Tibial artery (tissue), 4 donors: ENCODE measurements at regions not wholly inside any gene's neighbourhood (a gene's known extent, or its start where the extent isn't known, plus 50 kb on each side); places are given as distances from the start of the nearest gene placed in this dataset.

Experiments used
- DNase-seq, 2 donors: peaks; one replicate each; pipeline ENCODE4 v3.0.0-alpha.2; 2019
- H3K27ac ChIP-seq, 2 donors: fragments of 200-600 bp; sonication (generic) in 1 of 2; 1 replicate in 1 of 2; 2 replicates in 1 of 2; pipeline ENCODE4 v1.5.1; 2018 to 2019; ENCODE audit warnings: mild to moderate bottlenecking in 1 of 2
- H3K27me3 ChIP-seq, 2 donors: fragments of 200-600 bp; sonication (generic) in 1 of 2; one replicate each; pipeline versions ENCODE4 v1.5.1 to v1.6.0; 2016 to 2019
- H3K36me3 ChIP-seq, 3 donors: fragments of 200-600 bp; sonication (generic) in 2 of 3; one replicate each; pipeline ENCODE4 v1.5.1; 2016 to 2019; ENCODE audit warnings: mild to moderate bottlenecking in 2 of 3
- H3K4me1 ChIP-seq, 4 donors: fragments of 200-600 bp; sonication (generic) in 2 of 4; 1 replicate in 3 of 4; 2 replicates in 1 of 4; pipeline ENCODE4 v1.5.1; 2016 to 2019
- H3K4me3 ChIP-seq, 2 donors: fragments of 200-600 bp; sonication (generic) in 1 of 2; 1 replicate in 1 of 2; 2 replicates in 1 of 2; pipeline ENCODE4 v1.5.1; 2018 to 2019; ENCODE audit warnings: mild to moderate bottlenecking in 2 of 2
- H3K9me3 ChIP-seq, 3 donors: fragments of 200-600 bp; sonication (generic) in 1 of 3; one replicate each; pipeline ENCODE4 v1.5.1; 2016 to 2019
- CTCF ChIP-seq, 2 experiments: fragments of 200-600 bp in 1 of 2; fragments of 450-650 bp in 1 of 2; IDR thresholded peaks; one replicate each; pipeline ENCODE4 v1.5.1; 2017 to 2019; ENCODE audit warnings: antibody characterized with exemption in 2 of 2, mild to moderate bottlenecking in 1 of 2, moderate library complexity in 1 of 2
- intact Hi-C: fragments of 100-400 bp; cut with DNase I; formaldehyde crosslinking; loops from one replicate; pipeline ENCODE4 v1.15.0; 2023; ENCODE audit warnings: low total_unique reads

- no peak overlapping the region for H3K4me3 ChIP-seq
Measured at GRCh38 chr13:94780421-94780820, 68.1 kb upstream of the SOX21 start.

DNA sequence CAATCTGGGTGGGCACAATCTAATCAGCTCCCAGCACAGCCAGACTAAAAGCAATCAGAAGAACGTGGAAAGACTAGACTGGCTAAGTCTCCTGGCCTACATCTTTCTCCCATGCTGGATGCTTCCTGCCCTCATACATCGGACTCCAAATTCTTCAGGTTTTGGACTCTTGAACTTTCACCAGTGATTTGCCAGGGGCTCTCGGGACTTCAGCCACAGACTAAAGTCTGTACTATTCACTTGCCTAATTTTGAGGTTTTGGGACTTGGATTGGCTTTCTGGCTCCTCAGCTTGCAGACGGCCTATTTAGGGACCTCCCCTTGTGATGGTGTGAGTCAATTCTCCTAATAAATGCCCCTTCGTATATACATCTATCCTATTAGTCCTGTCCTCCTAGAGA is 66.6 kb upstream of the SOX21 start:
- Histone ChIP-seq H3K27ac (no peak overlapping the region), H3K4me3 (no peak overlapping the region), H3K9me3 (peaks cover 0 to 4% (median 0%) of the 10 kb centered on the region in 3 donors), H3K36me3 (no peaks in the 10 kb centered on the region), H3K4me1 (no peaks in the 10 kb centered on the region), H3K27me3 (no peaks in the 10 kb centered on the region)
- no peak for TF ChIP-seq CTCF (IDR thresholded peaks at IDR 0.05)
- no peak for DNase-seq
- intact Hi-C loops: no loop called here

More at GRCh38 chr13:94780421-94780820, 68.1 kb upstream of the SOX21 start:
- no peaks in the 10 kb centered on the region for H3K27me3 ChIP-seq
- TF ChIP-seq CTCF (IDR thresholded peaks at IDR 0.05): no peak
- intact Hi-C loops: no loop called here
- H3K9me3 ChIP-seq: peaks cover 0 to 4% (median 0%) of the 10 kb centered on the region in 3 donors
- no peaks in the 10 kb centered on the region for H3K4me1 ChIP-seq
- no peak for DNase-seq
- no peaks in the 10 kb centered on the region for H3K36me3 ChIP-seq
- no peak overlapping the region for H3K27ac ChIP-seq

DNA sequence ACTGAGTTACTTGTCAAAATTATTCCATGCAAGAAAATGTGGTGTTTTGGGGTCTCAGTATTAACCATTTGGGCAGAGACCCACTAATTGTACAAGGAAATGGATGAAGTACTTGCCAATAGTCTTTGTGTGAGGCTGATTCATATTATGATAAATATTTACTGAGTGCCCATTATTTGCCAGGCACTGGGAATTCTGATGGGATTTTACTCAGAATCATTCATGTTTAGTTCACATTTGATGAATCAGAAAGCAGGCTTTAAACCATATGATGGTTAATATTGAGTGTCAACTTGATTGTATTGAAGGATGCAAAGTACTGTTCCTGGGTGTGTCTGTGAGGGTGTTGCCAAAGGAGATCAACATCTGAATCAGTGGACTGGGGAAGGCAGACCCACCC is 66.2 kb upstream of the SOX21 start:
- no peak for DNase-seq
- no peak overlapping the region for H3K4me3 ChIP-seq
- no peak for TF ChIP-seq CTCF (IDR thresholded peaks at IDR 0.05)
- no peak overlapping the region for H3K27ac ChIP-seq
- no peaks in the 10 kb centered on the region for H3K36me3 ChIP-seq
- H3K9me3 ChIP-seq: peaks cover 0 to 4% (median 0%) of the 10 kb centered on the region in 3 donors
- no peaks in the 10 kb centered on the region for H3K27me3 ChIP-seq
- H3K4me1 ChIP-seq: no peaks in the 10 kb centered on the region
- intact Hi-C loops: no loop called here

DNA sequence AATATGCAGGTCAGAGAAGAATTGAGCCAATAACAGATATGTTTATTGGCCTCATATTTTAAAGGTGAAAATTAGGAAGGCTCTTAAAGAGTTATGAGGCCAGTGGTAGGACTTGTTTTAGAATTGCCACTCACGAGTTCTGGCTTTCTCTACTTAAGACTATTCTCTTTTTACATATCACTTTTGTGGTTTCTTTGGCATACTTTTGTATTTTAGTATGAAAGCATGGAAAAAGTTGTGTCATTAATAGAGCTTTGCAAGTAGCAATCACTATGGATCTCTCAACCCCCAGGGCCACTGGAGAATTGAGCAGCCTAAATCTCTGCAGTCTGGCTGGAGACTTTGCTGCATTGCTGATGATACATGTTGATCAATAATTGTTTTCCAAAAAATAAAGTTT is 64.6 kb upstream of the SOX21 start:
- intact Hi-C loops: no loop called here
- DNase-seq: no peak

DNA sequence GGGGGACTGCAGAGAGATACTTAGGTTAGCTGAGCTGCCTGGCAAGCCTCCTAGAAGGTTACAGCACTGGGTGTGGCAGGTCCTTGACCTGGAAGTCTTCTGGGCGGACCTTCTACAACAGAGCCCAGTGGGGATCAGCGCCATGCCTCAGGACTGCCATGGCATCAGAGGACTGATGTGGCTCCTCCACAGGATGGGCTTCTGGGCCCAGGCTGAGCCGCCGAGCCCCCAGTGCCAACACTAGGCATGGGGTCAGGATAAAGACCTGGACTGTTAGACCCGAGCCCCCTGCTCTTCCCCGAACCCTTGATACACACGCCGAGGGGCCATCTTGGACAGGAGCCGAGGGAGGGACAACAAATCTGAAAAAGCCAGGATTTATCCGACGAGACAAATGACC is 64.0 kb upstream of the SOX21 start:
- no peak overlapping the region for H3K27ac ChIP-seq
- no peaks in the 10 kb centered on the region for H3K4me1 ChIP-seq
- no peak for DNase-seq
- TF ChIP-seq CTCF (IDR thresholded peaks at IDR 0.05): no peak
- no peak overlapping the region for H3K4me3 ChIP-seq
- no peaks in the 10 kb centered on the region for H3K36me3 ChIP-seq
- H3K9me3 ChIP-seq: no peaks in the 10 kb centered on the region
- intact Hi-C loops: no loop called here
- H3K27me3 ChIP-seq: no peaks in the 10 kb centered on the region

More for the DNA sequence above, 64.6 kb upstream of the SOX21 start:
- no peaks in the 10 kb centered on the region for H3K4me1 ChIP-seq
- H3K27me3 ChIP-seq: no peaks in the 10 kb centered on the region
- no peak overlapping the region for H3K27ac ChIP-seq
- no peaks in the 10 kb centered on the region for H3K36me3 ChIP-seq
- H3K9me3 ChIP-seq: no peaks in the 10 kb centered on the region
- no peak for TF ChIP-seq CTCF (IDR thresholded peaks at IDR 0.05)
- no peak overlapping the region for H3K4me3 ChIP-seq

DNA sequence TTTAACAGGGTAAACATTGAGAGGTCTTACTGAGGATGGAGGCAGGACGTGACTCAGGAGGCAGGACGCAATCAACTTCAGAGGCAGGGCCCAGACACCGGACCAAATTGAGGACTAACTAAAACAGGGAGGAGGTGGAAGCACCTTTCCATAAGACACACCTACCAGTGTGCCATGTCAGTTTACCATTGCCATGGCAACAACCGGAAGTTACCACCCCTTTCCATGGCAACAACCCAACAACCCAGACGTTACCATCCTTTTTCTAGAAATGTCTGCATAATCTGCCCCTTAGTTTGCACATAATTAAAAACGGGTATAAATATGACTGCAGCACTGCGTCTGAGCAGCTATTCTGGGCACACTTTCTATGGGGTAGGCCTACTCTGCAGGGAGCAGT is 53.5 kb upstream of the SOX21 start:
- Histone ChIP-seq H3K4me1 (no peaks in the 10 kb centered on the region), H3K27ac (no peak overlapping the region), H3K27me3 (peaks cover 0 to 3% of the 10 kb centered on the region in 2 donors), H3K4me3 (no peak overlapping the region), H3K36me3 (no peaks in the 10 kb centered on the region), H3K9me3 (no peaks in the 10 kb centered on the region)
- no peak for TF ChIP-seq CTCF (IDR thresholded peaks at IDR 0.05)
- intact Hi-C loops: no loop called here
- no peak for DNase-seq
